ENCODE measurements at regions not wholly inside any gene's neighbourhood (a gene's known extent, or its start where the extent isn't known, plus 50 kb on each side); places are given as distances from the start of the nearest gene placed in this dataset.

- Histone ChIP-seq H3K4me3 (no peak overlapping the region), H3K9me3 (no peaks in the 10 kb centered on the region), H3K4me1 (no peaks in the 10 kb centered on the region), H3K36me3 (no peaks in the 10 kb centered on the region), H3K27ac (no peak overlapping the region), H3K27me3 (no peaks in the 10 kb centered on the region)
- no peak for DNase-seq
- TF ChIP-seq POLR2A (IDR thresholded peaks at IDR 0.05) (no peak), CTCF (IDR thresholded peaks at IDR 0.05) (peak in 5 of 6 experiments; percentile 15 to 76 (median 65))
Observed at GRCh38 chr3:153026026-153026425, 136.0 kb upstream of the RAP2B start.

DNA sequence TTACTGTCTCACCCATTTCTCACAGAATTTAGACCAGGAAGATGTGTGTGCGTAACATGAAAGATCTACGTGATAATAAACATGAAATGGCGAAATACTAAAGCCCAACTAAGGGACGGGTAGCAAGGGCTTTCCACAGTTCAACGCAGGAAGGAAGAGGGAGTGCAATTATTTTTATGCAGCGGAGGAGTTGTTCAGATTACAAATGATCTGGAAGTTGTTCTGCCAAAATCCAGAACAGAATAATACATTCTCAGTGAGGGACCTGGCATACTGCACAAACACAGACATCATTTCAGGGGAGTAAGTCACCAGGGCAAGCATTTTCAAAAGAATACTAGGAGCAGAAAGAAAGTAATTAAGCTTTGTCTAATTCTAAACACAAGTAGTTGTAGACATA, 133.6 kb upstream of the RAP2B start:
- no peaks in the 10 kb centered on the region for H3K27me3 ChIP-seq
- H3K9me3 ChIP-seq = no peaks in the 10 kb centered on the region
- DNase-seq = no peak
- H3K4me1 ChIP-seq = no peaks in the 10 kb centered on the region
- no peaks in the 10 kb centered on the region for H3K36me3 ChIP-seq
- no peak for TF ChIP-seq POLR2A (IDR thresholded peaks at IDR 0.05)
- H3K4me3 ChIP-seq = no peak overlapping the region
- H3K27ac ChIP-seq = no peak overlapping the region

GRCh38 chr3:153029350-153029749, 132.7 kb upstream of the RAP2B start:
- H3K36me3 ChIP-seq = no peaks in the 10 kb centered on the region
- DNase-seq = no peak
- H3K4me1 ChIP-seq = no peaks in the 10 kb centered on the region
- no peak overlapping the region for H3K4me3 ChIP-seq
- no peaks in the 10 kb centered on the region for H3K27me3 ChIP-seq
- TF ChIP-seq POLR2A (IDR thresholded peaks at IDR 0.05) = no peak
- no peak for TF ChIP-seq CTCF (IDR thresholded peaks at IDR 0.05)
- no peaks in the 10 kb centered on the region for H3K9me3 ChIP-seq
- no peak overlapping the region for H3K27ac ChIP-seq

DNA sequence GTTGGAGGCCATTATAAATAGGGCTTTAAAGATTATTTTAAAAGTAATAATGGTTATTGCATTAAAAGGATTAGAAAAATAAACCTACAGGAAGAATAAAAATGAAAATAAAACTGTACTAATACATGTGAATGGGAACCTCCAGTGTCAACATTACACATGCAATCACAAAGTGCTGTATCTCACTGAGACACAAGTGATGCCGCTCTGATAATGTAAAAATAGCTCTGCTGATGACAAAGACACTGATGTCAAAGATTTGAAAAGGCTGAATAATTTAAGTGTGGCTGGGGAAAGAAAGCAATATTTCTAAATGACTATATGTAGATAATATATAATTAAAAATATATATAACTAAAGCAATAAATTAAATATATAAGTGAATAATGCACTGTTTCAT, 129.1 kb upstream of the RAP2B start:
- H3K4me1 ChIP-seq = no peaks in the 10 kb centered on the region

GRCh38 chr3:153036846-153037245, 125.2 kb upstream of the RAP2B start:
- H3K4me3 ChIP-seq = no peak overlapping the region
- no peaks in the 10 kb centered on the region for H3K9me3 ChIP-seq
- DNase-seq = no peak
- no peaks in the 10 kb centered on the region for H3K27me3 ChIP-seq
- TF ChIP-seq CTCF (IDR thresholded peaks at IDR 0.05) = no peak
- no peak for TF ChIP-seq POLR2A (IDR thresholded peaks at IDR 0.05)
- H3K4me1 ChIP-seq = peaks cover 0 to 5% (median 0%) of the 10 kb centered on the region in 4 donors
- no peak overlapping the region for H3K27ac ChIP-seq
- H3K36me3 ChIP-seq = no peaks in the 10 kb centered on the region

More for the DNA sequence above, 129.1 kb upstream of the RAP2B start:
- Histone ChIP-seq H3K27me3 (no peaks in the 10 kb centered on the region), H3K36me3 (no peaks in the 10 kb centered on the region), H3K4me3 (no peak overlapping the region), H3K27ac (no peak overlapping the region), H3K9me3 (no peaks in the 10 kb centered on the region)
- TF ChIP-seq CTCF (IDR thresholded peaks at IDR 0.05) = no peak
- TF ChIP-seq POLR2A (IDR thresholded peaks at IDR 0.05) = no peak
- no peak for DNase-seq

DNA sequence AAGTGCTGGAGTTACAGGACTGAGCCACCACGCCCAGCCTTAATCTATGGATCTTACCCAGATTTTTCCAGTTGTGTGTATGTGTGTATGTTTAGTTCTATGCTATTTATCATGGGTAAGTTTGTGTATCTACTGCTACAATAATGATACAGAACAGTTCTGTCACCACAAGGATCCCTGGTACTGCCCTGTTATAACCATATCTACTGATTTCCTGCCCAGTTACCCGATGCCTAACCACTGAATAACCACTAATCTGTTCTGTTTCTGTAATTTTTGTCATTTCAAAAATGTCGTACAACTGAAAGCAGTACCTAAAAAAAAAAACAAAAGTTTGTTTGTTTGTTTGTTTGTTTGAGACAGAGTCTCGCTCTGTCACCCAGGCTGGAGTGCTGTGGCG, 123.7 kb upstream of the RAP2B start:
- H3K4me3 ChIP-seq = no peak overlapping the region
- TF ChIP-seq POLR2A (IDR thresholded peaks at IDR 0.05) = no peak
- no peak for TF ChIP-seq CTCF (IDR thresholded peaks at IDR 0.05)
- no peaks in the 10 kb centered on the region for H3K27me3 ChIP-seq
- peaks cover 0 to 5% (median 0%) of the 10 kb centered on the region in 4 donors for H3K4me1 ChIP-seq
- DNase-seq = no peak
- no peak overlapping the region for H3K27ac ChIP-seq
- no peaks in the 10 kb centered on the region for H3K9me3 ChIP-seq
- no peaks in the 10 kb centered on the region for H3K36me3 ChIP-seq
